ENCODE measurements at regions not wholly inside any gene's neighbourhood (a gene's known extent, or its start where the extent isn't known, plus 50 kb on each side); places are given as distances from the start of the nearest gene placed in this dataset.

DNA sequence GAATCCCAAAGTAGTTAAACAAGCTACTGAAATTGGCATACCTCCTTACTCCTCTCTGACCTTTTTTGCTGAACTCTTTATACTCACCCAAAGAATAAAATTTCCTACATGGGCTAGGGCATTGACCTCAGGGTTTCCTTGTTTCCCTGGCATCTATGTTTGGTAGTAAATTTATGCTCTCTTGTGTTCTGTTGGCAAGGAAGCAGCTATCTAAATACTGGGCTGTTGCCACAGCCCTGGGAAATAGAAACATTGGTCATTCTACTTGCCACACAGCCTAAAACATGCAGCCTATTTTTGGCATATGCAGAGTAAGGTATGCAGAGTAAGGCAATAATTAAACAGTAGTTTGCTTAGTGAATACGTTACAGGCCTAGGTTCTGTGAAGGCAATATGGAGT lies 351.4 kb downstream of the HLX start:
- Mint-ChIP-seq H3K27ac (no peak overlapping the region), H3K27me3 (ENCODE audit: low read depth) (peaks cover 15% of the 10 kb centered on the region), H3K9me3 (peaks cover 8% of the 10 kb centered on the region), H3K4me3 (no peak overlapping the region), H3K4me1 (peaks cover 13% of the 10 kb centered on the region), H3K36me3 (ENCODE audit: low read depth) (no peaks in the 10 kb centered on the region)
- TF ChIP-seq, protein P1, sequence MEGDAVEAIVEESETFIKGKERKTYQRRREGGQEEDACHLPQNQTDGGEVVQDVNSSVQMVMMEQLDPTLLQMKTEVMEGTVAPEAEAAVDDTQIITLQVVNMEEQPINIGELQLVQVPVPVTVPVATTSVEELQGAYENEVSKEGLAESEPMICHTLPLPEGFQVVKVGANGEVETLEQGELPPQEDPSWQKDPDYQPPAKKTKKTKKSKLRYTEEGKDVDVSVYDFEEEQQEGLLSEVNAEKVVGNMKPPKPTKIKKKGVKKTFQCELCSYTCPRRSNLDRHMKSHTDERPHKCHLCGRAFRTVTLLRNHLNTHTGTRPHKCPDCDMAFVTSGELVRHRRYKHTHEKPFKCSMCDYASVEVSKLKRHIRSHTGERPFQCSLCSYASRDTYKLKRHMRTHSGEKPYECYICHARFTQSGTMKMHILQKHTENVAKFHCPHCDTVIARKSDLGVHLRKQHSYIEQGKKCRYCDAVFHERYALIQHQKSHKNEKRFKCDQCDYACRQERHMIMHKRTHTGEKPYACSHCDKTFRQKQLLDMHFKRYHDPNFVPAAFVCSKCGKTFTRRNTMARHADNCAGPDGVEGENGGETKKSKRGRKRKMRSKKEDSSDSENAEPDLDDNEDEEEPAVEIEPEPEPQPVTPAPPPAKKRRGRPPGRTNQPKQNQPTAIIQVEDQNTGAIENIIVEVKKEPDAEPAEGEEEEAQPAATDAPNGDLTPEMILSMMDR (IDR thresholded peaks at IDR 0.05; ENCODE audit: unreplicated experiment in 3 of 3) = no peak

DNA sequence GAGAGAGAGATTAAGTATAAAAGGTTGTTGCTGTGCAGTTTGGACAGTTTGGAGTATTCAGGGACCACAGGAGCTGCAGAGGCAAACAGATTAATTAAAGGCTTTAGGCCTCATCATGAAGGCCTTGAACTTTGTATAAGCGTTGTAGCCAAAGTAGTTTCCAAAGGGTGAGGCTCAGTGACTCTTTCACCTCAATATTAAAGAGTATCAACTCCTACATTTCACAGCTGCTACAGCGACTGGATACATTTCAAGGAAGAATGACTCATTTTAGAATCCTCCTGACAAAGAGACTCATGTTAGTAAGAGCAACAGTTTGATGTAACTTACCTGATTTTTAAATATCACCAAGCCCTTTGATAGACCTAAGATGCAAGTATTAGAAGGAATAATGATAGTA lies 355.5 kb downstream of the HLX start:
- Mint-ChIP-seq H3K4me1 (peaks cover 11% of the 10 kb centered on the region), H3K36me3 (ENCODE audit: low read depth) (no peaks in the 10 kb centered on the region), H3K9me3 (no peaks in the 10 kb centered on the region), H3K27me3 (ENCODE audit: low read depth) (no peaks in the 10 kb centered on the region), H3K27ac (no peak overlapping the region), H3K4me3 (no peak overlapping the region)
- TF ChIP-seq, protein P1 (IDR thresholded peaks at IDR 0.05; ENCODE audit: unreplicated experiment in 3 of 3) = no peak

DNA sequence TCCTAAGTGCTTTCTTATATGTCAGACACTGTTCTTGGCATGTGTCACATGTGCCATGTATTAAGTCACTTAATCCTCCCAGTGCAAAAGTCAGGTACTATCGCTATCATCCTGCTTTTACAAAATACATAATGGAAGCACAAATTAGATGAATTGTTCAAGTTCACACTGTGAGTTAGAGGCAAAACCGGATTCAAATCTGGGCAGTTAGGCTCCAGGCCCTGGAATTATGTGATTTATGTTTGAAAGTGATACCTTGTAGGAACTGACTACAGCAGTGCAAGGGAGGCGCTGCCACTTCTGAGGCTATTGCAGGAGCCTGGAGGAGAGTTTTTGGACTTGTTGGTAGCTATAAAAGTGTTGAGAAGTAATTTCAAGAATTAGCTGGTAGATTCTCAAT lies 358.3 kb downstream of the HLX start:
- no peaks in the 10 kb centered on the region for H3K36me3 Mint-ChIP-seq (ENCODE audit: low read depth)
- H3K4me1 Mint-ChIP-seq = peaks cover 36% of the 10 kb centered on the region
- TF ChIP-seq, protein P1 (IDR thresholded peaks at IDR 0.05; ENCODE audit: unreplicated experiment in 3 of 3) = no peak
- H3K27me3 Mint-ChIP-seq (ENCODE audit: low read depth) = no peaks in the 10 kb centered on the region
- H3K4me3 Mint-ChIP-seq = no peak overlapping the region
- no peak overlapping the region for H3K27ac Mint-ChIP-seq
- no peaks in the 10 kb centered on the region for H3K9me3 Mint-ChIP-seq

DNA sequence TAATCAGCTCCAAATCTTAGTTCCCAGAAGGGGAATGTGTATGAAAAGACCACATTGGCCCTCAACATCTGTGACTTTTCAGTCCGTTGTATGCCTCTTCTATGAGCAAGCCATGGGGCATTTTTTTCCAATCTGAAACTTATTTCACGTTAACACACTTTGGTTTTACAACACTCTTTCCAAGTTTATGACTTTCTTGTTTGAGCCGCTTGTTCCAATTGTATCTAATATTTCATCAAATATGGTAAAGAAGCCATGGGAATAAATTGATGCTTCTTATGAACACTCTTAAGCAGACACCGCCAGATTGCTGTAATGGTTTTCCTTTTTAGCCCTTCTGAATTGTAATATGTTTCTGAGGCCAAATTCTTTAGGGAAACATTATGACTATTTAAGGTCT lies 359.9 kb downstream of the HLX start:
- Mint-ChIP-seq H3K4me3 (no peak overlapping the region), H3K27ac (peak overlapping the region; percentile 23 to 51 (median 51)), H3K9me3 (no peaks in the 10 kb centered on the region), H3K36me3 (ENCODE audit: low read depth) (no peaks in the 10 kb centered on the region), H3K4me1 (peaks cover 40% of the 10 kb centered on the region), H3K27me3 (ENCODE audit: low read depth) (no peaks in the 10 kb centered on the region)
- TF ChIP-seq, protein P1 (IDR thresholded peaks at IDR 0.05; ENCODE audit: unreplicated experiment in 3 of 3) = no peak

DNA sequence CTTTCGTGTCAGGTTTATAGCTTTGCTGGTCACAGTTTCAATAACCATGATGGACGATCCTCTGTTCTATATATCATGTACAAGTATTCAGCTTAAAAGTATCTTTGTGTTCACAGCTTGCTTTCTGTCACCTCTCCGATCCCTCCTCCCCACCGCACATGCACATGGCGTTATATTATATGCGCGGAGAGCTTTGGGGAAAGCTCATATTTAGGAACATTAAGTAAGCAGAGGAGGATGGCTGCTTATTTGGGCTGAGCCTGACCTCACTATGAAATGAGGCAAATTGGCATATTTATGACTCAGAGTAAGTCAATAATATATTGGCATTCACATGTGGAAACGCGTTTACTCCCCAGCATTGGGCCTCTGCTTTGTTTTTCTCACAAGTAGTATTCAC lies 360.5 kb downstream of the HLX start:
- Mint-ChIP-seq H3K36me3 (ENCODE audit: low read depth) (no peaks in the 10 kb centered on the region), H3K27ac (peak overlapping the region; percentile 23 to 51 (median 51)), H3K4me1 (peaks cover 40% of the 10 kb centered on the region), H3K27me3 (ENCODE audit: low read depth) (no peaks in the 10 kb centered on the region), H3K9me3 (no peaks in the 10 kb centered on the region), H3K4me3 (peak overlapping the region in 2 of 3 experiments; percentile 5 to 31)
- TF ChIP-seq, protein P1 (IDR thresholded peaks at IDR 0.05; ENCODE audit: unreplicated experiment in 3 of 3) = no peak

DNA sequence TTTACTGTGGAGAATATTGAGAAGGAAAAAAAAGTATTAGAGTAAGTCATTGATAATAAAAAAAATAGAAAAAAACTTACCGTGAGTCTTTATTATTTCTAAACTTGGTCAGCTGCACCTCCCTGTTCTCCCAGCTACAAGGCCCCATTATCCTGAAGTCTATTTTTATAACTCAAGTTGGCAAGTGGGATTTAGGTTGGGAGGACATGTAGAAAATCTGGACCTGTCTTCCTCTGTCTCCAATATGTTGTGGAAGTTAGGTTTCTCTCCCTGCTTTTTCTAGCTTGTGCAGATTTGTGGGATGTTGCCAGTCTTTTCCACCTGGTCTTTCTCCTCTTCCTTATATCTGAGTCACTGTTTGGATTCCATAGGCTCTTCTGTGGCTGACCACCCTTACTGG lies 361.4 kb downstream of the HLX start:
- Mint-ChIP-seq H3K36me3 (ENCODE audit: low read depth) (no peaks in the 10 kb centered on the region), H3K4me3 (peak overlapping the region in 1 of 3 experiments; percentile 9), H3K4me1 (peaks cover 40% of the 10 kb centered on the region), H3K27ac (peak overlapping the region; percentile 17 to 51 (median 23)), H3K27me3 (ENCODE audit: low read depth) (no peaks in the 10 kb centered on the region), H3K9me3 (no peaks in the 10 kb centered on the region)
- TF ChIP-seq, protein P1 (IDR thresholded peaks at IDR 0.05; ENCODE audit: unreplicated experiment in 3 of 3) = no peak

Measured in nephron (organoid).